ENCODE measurements at regions not wholly inside any gene's neighbourhood (a gene's known extent, or its start where the extent isn't known, plus 50 kb on each side); places are given as distances from the start of the nearest gene placed in this dataset.

DNA sequence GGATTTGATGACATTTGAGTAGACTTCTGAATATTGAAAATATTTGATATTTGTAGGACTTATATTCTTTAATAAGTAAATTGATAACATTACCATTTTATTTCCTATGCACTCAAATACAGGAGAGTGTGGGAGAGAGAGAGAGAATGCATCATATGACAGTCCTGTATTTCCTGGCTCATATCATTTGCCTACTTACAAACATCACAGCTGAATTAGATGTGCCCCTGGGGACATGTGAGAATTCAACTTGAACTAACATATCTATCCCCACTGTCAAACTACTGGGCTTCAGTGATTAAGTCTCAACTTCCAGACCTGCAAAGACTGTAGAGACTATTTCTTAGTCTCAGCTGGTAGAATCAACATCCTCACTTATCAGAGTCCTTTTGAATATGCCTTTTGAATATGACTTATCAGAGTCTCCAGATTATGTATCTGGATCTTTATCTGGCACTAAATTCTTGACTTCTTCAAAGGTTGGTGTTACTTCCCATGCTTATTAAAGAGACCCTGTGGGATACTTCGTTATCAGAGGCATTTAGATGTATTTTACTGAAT, 75.5 kb downstream of the PABPC4L start:
- H2AFZ ChIP-seq (ENCODE audit: low read length): no peak overlapping the region
- DNase-seq: no peak
- no peaks in the 10 kb centered on the region for H3K79me2 ChIP-seq (ENCODE audit: low read length)
- intact Hi-C loops (cut with micrococcal nuclease): no loop called here
- ATAC-seq: no peak
- H3K4me1 ChIP-seq (ENCODE audit: insufficient read depth, low read length): no peaks in the 10 kb centered on the region
- TF ChIP-seq EZH2phosphoT487 (IDR thresholded peaks at IDR 0.05; ENCODE audit: borderline replicate concordance, low read length): no peak
- TF ChIP-seq EZH2 (IDR thresholded peaks at IDR 0.05; ENCODE audit: low read length, unreplicated experiment): no peak
- TF ChIP-seq, protein P1, sequence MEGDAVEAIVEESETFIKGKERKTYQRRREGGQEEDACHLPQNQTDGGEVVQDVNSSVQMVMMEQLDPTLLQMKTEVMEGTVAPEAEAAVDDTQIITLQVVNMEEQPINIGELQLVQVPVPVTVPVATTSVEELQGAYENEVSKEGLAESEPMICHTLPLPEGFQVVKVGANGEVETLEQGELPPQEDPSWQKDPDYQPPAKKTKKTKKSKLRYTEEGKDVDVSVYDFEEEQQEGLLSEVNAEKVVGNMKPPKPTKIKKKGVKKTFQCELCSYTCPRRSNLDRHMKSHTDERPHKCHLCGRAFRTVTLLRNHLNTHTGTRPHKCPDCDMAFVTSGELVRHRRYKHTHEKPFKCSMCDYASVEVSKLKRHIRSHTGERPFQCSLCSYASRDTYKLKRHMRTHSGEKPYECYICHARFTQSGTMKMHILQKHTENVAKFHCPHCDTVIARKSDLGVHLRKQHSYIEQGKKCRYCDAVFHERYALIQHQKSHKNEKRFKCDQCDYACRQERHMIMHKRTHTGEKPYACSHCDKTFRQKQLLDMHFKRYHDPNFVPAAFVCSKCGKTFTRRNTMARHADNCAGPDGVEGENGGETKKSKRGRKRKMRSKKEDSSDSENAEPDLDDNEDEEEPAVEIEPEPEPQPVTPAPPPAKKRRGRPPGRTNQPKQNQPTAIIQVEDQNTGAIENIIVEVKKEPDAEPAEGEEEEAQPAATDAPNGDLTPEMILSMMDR (conservative IDR thresholded peaks at IDR 0.05; ENCODE audit: low read depth, low read length): no peak
- no peak overlapping the region for H3K4me2 ChIP-seq (ENCODE audit: low read length)
- H3K4me3 ChIP-seq (ENCODE audit: low read length): no peak overlapping the region
- H3K27ac ChIP-seq (ENCODE audit: low read length): no peak overlapping the region
- no peaks in the 10 kb centered on the region for H4K20me1 ChIP-seq (ENCODE audit: low read length)
- H3F3A ChIP-seq (ENCODE audit: low read length, unreplicated experiment): no peaks in the 10 kb centered on the region
- CTCF ChIA-PET: no interaction called here
- BruUV-seq (replicated peaks): no TSS peak
- H3K9me2 ChIP-seq (replicated peaks; ENCODE audit: low read length): no peaks in the 10 kb centered on the region
- H3K9me3 ChIP-seq (ENCODE audit: low read length): no peaks in the 10 kb centered on the region
- H3K27me3 ChIP-seq (ENCODE audit: low read length): no peaks in the 10 kb centered on the region
- no peaks in the 10 kb centered on the region for H3K36me3 ChIP-seq (ENCODE audit: low read depth, low read length)
- H3K9ac ChIP-seq (ENCODE audit: low read length): no peak overlapping the region
- POLR2A ChIA-PET (ENCODE audit: unreplicated experiment): no interaction called here

DNA sequence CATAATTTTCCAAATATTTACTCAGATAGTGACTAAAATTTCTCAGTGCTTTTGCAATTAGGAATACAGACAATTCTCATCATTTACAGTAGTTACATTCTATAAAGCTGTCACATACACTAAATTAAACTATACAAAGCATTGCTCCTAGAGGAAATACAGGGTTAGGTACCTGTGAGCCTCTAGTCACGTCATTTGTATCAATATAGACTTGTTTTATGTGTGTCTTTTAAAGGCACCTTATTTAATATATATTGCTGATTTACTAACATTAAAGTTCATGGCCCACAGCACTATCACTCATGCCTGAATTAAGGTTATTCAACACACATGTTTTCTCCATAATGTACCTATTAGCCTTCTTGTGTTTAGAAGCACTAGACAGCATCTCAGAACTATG, 78.7 kb downstream of the PABPC4L start:
- Histone ChIP-seq H3K27me3 (ENCODE audit: low read length) (no peaks in the 10 kb centered on the region), H4K20me1 (ENCODE audit: low read length) (no peaks in the 10 kb centered on the region), H3K9ac (ENCODE audit: low read length) (no peak overlapping the region), H3K4me3 (ENCODE audit: low read length) (no peak overlapping the region), H3K9me2 (replicated peaks; ENCODE audit: low read length) (no peaks in the 10 kb centered on the region), H3K79me2 (ENCODE audit: low read length) (no peaks in the 10 kb centered on the region), H3K4me1 (ENCODE audit: insufficient read depth, low read length) (no peaks in the 10 kb centered on the region), H3K4me2 (ENCODE audit: low read length) (no peak overlapping the region), H2AFZ (ENCODE audit: low read length) (no peak overlapping the region), H3K9me3 (ENCODE audit: low read length) (no peaks in the 10 kb centered on the region), H3F3A (ENCODE audit: low read length, unreplicated experiment) (no peaks in the 10 kb centered on the region), H3K27ac (ENCODE audit: low read length) (no peak overlapping the region), H3K36me3 (ENCODE audit: low read depth, low read length) (no peaks in the 10 kb centered on the region)
- ChIA-PET CTCF (no interaction called here), POLR2A (ENCODE audit: unreplicated experiment) (no interaction called here)
- BruUV-seq (replicated peaks): no TSS peak
- intact Hi-C loops (cut with micrococcal nuclease): no loop called here
- DNase-seq (no peak), ATAC-seq (no peak)
- TF ChIP-seq EZH2phosphoT487 (IDR thresholded peaks at IDR 0.05; ENCODE audit: borderline replicate concordance, low read length) (no peak), EZH2 (IDR thresholded peaks at IDR 0.05; ENCODE audit: low read length, unreplicated experiment) (no peak)
- TF ChIP-seq, protein P1 (conservative IDR thresholded peaks at IDR 0.05; ENCODE audit: low read depth, low read length): no peak

DNA sequence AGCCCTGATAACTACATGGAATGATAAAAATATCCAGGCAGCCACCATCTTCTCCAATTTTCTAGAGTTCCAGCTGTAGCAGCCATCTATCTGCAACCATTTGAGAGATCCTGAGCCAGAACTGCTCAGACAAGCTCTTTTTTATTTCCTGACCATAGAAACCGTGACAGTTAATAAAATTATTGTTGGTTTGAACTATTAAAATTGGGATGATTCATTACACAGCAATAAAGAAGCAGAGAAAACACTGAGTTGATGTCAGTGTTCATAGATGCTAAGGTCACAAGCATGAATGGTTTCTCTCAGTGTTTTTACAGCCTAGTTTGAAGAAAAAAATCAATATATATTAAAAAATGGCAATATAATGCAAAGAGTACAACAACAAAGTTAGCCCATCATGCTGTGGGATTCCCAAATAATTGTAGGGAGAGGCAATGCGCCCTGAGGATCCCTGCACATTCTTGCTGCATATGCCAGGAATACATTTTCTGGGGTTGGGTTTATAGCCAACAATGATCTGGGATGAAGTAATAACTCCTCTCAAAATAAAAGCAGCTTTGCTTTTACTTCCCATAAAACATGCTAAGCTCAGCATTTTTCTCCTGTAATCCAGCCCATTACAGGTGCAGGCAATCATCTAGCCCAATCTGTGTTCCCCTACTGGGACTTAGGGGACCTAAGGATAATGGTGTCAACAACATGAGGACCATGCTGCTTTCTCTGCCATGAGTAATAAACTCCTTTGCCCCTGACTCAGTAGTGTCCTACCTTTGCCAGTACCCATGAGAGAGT, 84.0 kb downstream of the PABPC4L start:
- Histone ChIP-seq H3K9me3 (ENCODE audit: low read length) (no peaks in the 10 kb centered on the region), H3K9me2 (replicated peaks; ENCODE audit: low read length) (no peaks in the 10 kb centered on the region), H3K4me2 (ENCODE audit: low read length) (no peak overlapping the region), H2AFZ (ENCODE audit: low read length) (no peak overlapping the region), H3K9ac (ENCODE audit: low read length) (no peak overlapping the region), H4K20me1 (ENCODE audit: low read length) (no peaks in the 10 kb centered on the region), H3K27ac (ENCODE audit: low read length) (no peak overlapping the region), H3K27me3 (ENCODE audit: low read length) (no peaks in the 10 kb centered on the region), H3F3A (ENCODE audit: low read length, unreplicated experiment) (no peaks in the 10 kb centered on the region), H3K4me1 (ENCODE audit: insufficient read depth, low read length) (no peaks in the 10 kb centered on the region), H3K36me3 (ENCODE audit: low read depth, low read length) (no peaks in the 10 kb centered on the region), H3K79me2 (ENCODE audit: low read length) (no peaks in the 10 kb centered on the region), H3K4me3 (ENCODE audit: low read length) (no peak overlapping the region)
- POLR2A ChIA-PET (ENCODE audit: unreplicated experiment): no interaction called here
- intact Hi-C loops (cut with micrococcal nuclease): no loop called here
- ATAC-seq (peak; percentile 80), DNase-seq (no peak)
- TF ChIP-seq EZH2phosphoT487 (IDR thresholded peaks at IDR 0.05; ENCODE audit: borderline replicate concordance, low read length) (no peak), EZH2 (IDR thresholded peaks at IDR 0.05; ENCODE audit: low read length, unreplicated experiment) (no peak)
- TF ChIP-seq, protein P1 (conservative IDR thresholded peaks at IDR 0.05; ENCODE audit: low read depth, low read length): no peak
- CTCF ChIA-PET: no interaction called here
- BruUV-seq (replicated peaks): no TSS peak

Measured in PC-3 (cell line).